GM12878 (cell line): ENCODE measurements at regions not wholly inside any gene's neighbourhood (a gene's known extent, or its start where the extent isn't known, plus 50 kb on each side); places are given as distances from the start of the nearest gene placed in this dataset.

Experiments
- ATAC-seq: fragments of 200-7000 bp; cut with Tn5 transposase; 3 replicates; pipeline ENCODE4 v1.9.1; 2020; ENCODE audit warnings: mild to moderate bottlenecking, moderate library complexity
- BruUV-seq: library from RNA; stranded (reverse); fragments of 400-500 nt; replicated peaks from 2 replicates; lab custom pipeline; 2021; lab: Mats Ljungman, UMichigan
- CTCF ChIA-PET: fragments of 300-600 bp; sonication (Branson Sonifier 250); formaldehyde crosslinking; extraction: SDS; loops from one replicate; lab custom pipeline; 2021; ENCODE audit warnings: inconsistent platforms; lab: Yijun Ruan, JAX
- POLR2A ChIA-PET: fragments of 350-600 bp; formaldehyde crosslinking; extraction: SDS; loops from one replicate; lab custom pipeline; 2021; ENCODE audit warnings: inconsistent platforms; lab: Charles Lee
- RAD21 ChIA-PET: fragments of 300-600 bp; sonication (Branson Sonifier 250); formaldehyde crosslinking; loops from one replicate; lab custom pipeline; 2023; ENCODE audit warnings: antibody characterized with exemption; ENCODE audit not compliant: unreplicated experiment; lab: Charles Lee
- SMC1A ChIA-PET: fragments of 300-600 bp; sonication (Branson Sonifier 250); formaldehyde crosslinking; loops from one replicate; lab custom pipeline; 2023; ENCODE audit not compliant: unreplicated experiment, uncharacterized antibody; lab: Charles Lee
- DNase-seq: peaks from one replicate; pipeline ENCODE4 v3.0.0-alpha.2; 2011; ENCODE audit warnings: low read depth, low spot score
- FAIRE-seq: peaks from 3 replicates; lab custom pipeline; 2011; peaks lifted over from hg19 to GRCh38; lab: Jason Lieb, UNC
- H2AFZ ChIP-seq: 2 replicates; pipeline ENCODE4 v1.6.0; 2011; ENCODE audit warnings: low read depth, low read length, control low read depth; ENCODE audit not compliant: control insufficient read depth
- H3K27ac ChIP-seq: 2 replicates; pipeline ENCODE4 v1.5.1; 2011; ENCODE audit warnings: control low read depth; ENCODE audit not compliant: control insufficient read depth, insufficient read depth
- H3K27me3 ChIP-seq, 2 experiments: replicated peaks in 1 of 2; 2 replicates each; pipeline versions ENCODE4 v1.6.0 to v1.6.1; 2011; ENCODE audit warnings: low read length in 1 of 2; ENCODE audit not compliant: control insufficient read depth in 2 of 2, insufficient read depth in 2 of 2
- H3K36me3 ChIP-seq, 2 experiments: 2 replicates each; pipeline ENCODE4 v1.5.1; 2011; ENCODE audit warnings: low read length in 1 of 2; ENCODE audit not compliant: control insufficient read depth in 2 of 2, insufficient read depth in 2 of 2
- H3K4me1 ChIP-seq: 2 replicates; pipeline ENCODE4 v1.6.1; 2011; ENCODE audit warnings: mild to moderate bottlenecking, low read length, moderate library complexity, mixed read lengths; ENCODE audit not compliant: control insufficient read depth, insufficient read depth
- H3K4me2 ChIP-seq: 2 replicates; pipeline ENCODE4 v1.6.0; 2011; ENCODE audit warnings: control low read depth; ENCODE audit not compliant: control insufficient read depth, insufficient read depth
- H3K4me3 ChIP-seq: fragments of 200-600 bp; sonication (generic); 2 replicates; pipeline ENCODE4 v1.5.1; 2016
- H3K79me2 ChIP-seq: 2 replicates; pipeline ENCODE4 v1.6.0; 2011; ENCODE audit warnings: low read length; ENCODE audit not compliant: control insufficient read depth, insufficient read depth
- H3K9ac ChIP-seq: 2 replicates; pipeline ENCODE4 v1.8.0; 2011; ENCODE audit warnings: low read length, control low read depth, mixed read lengths; ENCODE audit not compliant: control insufficient read depth, insufficient read depth
- H3K9me3 ChIP-seq: replicated peaks from 3 replicates; pipeline ENCODE4 v1.5.1; 2011; ENCODE audit warnings: mild to moderate bottlenecking, low read length; ENCODE audit not compliant: control insufficient read depth, insufficient read depth
- H4K20me1 ChIP-seq: 2 replicates; pipeline ENCODE4 v1.6.0; 2011; ENCODE audit not compliant: control insufficient read depth, insufficient read depth
- BHLHE40 ChIP-seq, 2 experiments: fragments of 450-650 bp in 1 of 2; IDR thresholded peaks; 2 replicates each; pipeline ENCODE4 v1.6.1; 2011 to 2017; ENCODE audit warnings: low read depth in 2 of 2, borderline replicate concordance in 1 of 2, improper control_type of control experiment in 1 of 2, low read length in 1 of 2, mild to moderate bottlenecking in 1 of 2
- HDAC6 ChIP-seq: fragments of 200-600 bp; sonication (generic); IDR thresholded peaks from one replicate; pipeline ENCODE4 v1.8.0; 2017; ENCODE audit warnings: antibody characterized with exemption; ENCODE audit not compliant: unreplicated experiment
- HDGF ChIP-seq: fragments of 450-650 bp; IDR thresholded peaks from 2 replicates; pipeline ENCODE4 v1.6.1; 2016; ENCODE audit warnings: antibody characterized with exemption
- NFXL1 ChIP-seq: fragments of 450-650 bp; IDR thresholded peaks from 2 replicates; pipeline ENCODE4 v1.6.1; 2017; ENCODE audit warnings: antibody characterized with exemption, mild to moderate bottlenecking, borderline replicate concordance
- NFYA ChIP-seq: IDR thresholded peaks from 2 replicates; pipeline ENCODE4 v1.6.1; 2011; ENCODE audit warnings: low read depth, mild to moderate bottlenecking, low read length, improper control_type of control experiment, borderline replicate concordance
- TBL1XR1 ChIP-seq: IDR thresholded peaks from 2 replicates; pipeline ENCODE4 v1.6.1; 2012; ENCODE audit warnings: low read depth, low read length, improper control_type of control experiment
- WGBS: methylation state at CpG from one replicate; pipeline ENCODE4 v1.1.6; 2016; ENCODE audit warnings: low lambda C conversion rate; ENCODE audit not compliant: insufficient replicate concordance, insufficient coverage; ENCODE audit errors: missing lambda C conversion rate; 5-methylcytosine and 5-hydroxymethylcytosine counted together
- in situ Hi-C: fragments of 300-500 bp; cut with MboI; formaldehyde crosslinking; loops from 9 replicates; pipeline ENCODE4 v1.14.3; 2018; ENCODE audit warnings: mixed read lengths
- intact Hi-C: fragments of 100-400 bp; cut with micrococcal nuclease; formaldehyde crosslinking; loops from one replicate; pipeline ENCODE4 v1.14.2; 2022; ENCODE audit not compliant: unreplicated experiment
- TF ChIP-seq, protein P1 (sequence below): IDR thresholded peaks from 2 replicates; pipeline ENCODE4 v1.6.1; 2012; ENCODE audit warnings: mild to moderate bottlenecking, low read depth, low read length

DNA sequence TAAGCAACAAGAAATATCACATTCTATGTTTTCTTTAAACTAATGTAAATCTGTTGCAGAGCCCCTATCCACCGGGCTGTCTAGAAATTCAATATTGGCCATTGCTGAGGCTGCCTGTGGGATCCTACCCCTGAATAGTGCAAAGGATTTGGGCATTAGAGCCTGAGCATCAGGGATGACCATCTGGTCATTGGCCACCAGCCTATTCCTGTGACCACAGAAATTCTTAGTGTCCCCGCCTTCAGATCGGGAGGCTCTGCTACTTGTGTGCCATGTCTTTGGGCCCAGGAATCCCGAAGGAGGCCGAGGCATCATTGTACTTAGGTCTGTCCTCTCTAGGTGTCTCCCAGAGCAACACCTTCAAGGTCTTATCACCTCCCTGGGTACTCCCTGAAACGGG lies 73.8 kb downstream of the HRH4 start:
- H3K79me2 ChIP-seq: no peaks in the 10 kb centered on the region
- no peak overlapping the region for H3K4me2 ChIP-seq
- no peak for FAIRE-seq
- no TSS peak for BruUV-seq
- no peak overlapping the region for H2AFZ ChIP-seq
- ChIA-PET RAD21 (no interaction called here), POLR2A (no interaction called here), CTCF (no interaction called here), SMC1A (no interaction called here)
- TF ChIP-seq BHLHE40 (IDR thresholded peaks at IDR 0.05; ENCODE audit: borderline replicate concordance in 1 of 2, low read depth in 2 of 2, low read length in 1 of 2): no peak
- no peak for TF ChIP-seq HDGF
- no peak for TF ChIP-seq NFXL1
- TF ChIP-seq NFYA: no peak
- TF ChIP-seq TBL1XR1: no peak
- TF ChIP-seq HDAC6: no peak
- TF ChIP-seq, protein P1, sequence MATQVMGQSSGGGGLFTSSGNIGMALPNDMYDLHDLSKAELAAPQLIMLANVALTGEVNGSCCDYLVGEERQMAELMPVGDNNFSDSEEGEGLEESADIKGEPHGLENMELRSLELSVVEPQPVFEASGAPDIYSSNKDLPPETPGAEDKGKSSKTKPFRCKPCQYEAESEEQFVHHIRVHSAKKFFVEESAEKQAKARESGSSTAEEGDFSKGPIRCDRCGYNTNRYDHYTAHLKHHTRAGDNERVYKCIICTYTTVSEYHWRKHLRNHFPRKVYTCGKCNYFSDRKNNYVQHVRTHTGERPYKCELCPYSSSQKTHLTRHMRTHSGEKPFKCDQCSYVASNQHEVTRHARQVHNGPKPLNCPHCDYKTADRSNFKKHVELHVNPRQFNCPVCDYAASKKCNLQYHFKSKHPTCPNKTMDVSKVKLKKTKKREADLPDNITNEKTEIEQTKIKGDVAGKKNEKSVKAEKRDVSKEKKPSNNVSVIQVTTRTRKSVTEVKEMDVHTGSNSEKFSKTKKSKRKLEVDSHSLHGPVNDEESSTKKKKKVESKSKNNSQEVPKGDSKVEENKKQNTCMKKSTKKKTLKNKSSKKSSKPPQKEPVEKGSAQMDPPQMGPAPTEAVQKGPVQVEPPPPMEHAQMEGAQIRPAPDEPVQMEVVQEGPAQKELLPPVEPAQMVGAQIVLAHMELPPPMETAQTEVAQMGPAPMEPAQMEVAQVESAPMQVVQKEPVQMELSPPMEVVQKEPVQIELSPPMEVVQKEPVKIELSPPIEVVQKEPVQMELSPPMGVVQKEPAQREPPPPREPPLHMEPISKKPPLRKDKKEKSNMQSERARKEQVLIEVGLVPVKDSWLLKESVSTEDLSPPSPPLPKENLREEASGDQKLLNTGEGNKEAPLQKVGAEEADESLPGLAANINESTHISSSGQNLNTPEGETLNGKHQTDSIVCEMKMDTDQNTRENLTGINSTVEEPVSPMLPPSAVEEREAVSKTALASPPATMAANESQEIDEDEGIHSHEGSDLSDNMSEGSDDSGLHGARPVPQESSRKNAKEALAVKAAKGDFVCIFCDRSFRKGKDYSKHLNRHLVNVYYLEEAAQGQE: no peak
- in situ Hi-C loops (no loop called here), intact Hi-C loops (no loop called here)
- H3K9ac ChIP-seq: no peak overlapping the region
- H3K36me3 ChIP-seq: no peaks in the 10 kb centered on the region
- DNase-seq: no peak
- H3K4me1 ChIP-seq: no peaks in the 10 kb centered on the region
- no peak for ATAC-seq
- WGBS: 54% methylated on average over 5 of the region's 6 CpGs
- H3K9me3 ChIP-seq: no peaks in the 10 kb centered on the region
- H3K27ac ChIP-seq: no peak overlapping the region
- H4K20me1 ChIP-seq: no peaks in the 10 kb centered on the region
- H3K27me3 ChIP-seq: peaks cover 0 to 2% of the 10 kb centered on the region in 2 experiments; a peak in 2 of 4 replicates
- no peak overlapping the region for H3K4me3 ChIP-seq
